Choroid plexus epithelial cell (primary cell): ENCODE measurements at regions not wholly inside any gene's neighbourhood (a gene's known extent, or its start where the extent isn't known, plus 50 kb on each side); places are given as distances from the start of the nearest gene placed in this dataset.

ENCODE experiments used
- DNase-seq: peaks from one replicate; pipeline ENCODE4 v3.0.0-alpha.2; 2010; ENCODE audit warnings: low read depth
- H3K4me3 ChIP-seq: 2 replicates; pipeline ENCODE4 v1.5.1; 2011; ENCODE audit warnings: low read depth, mild to moderate bottlenecking, control low read depth, low read length, moderate library complexity
- CTCF ChIP-seq: conservative IDR thresholded peaks from 2 replicates; pipeline ENCODE4 v1.5.1; 2011; ENCODE audit warnings: low read depth, mild to moderate bottlenecking, control low read depth, inconsistent platforms, low read length, moderate library complexity

- no peak for TF ChIP-seq CTCF
- no peak for DNase-seq
- H3K4me3 ChIP-seq = no peak overlapping the region
These were observed 154.4 kb downstream of the DDX1 start for GRCh38 chr2:15745907-15746702.

- no peak for DNase-seq
- no peak overlapping the region for H3K4me3 ChIP-seq
- TF ChIP-seq CTCF = no peak
These were observed 155.3 kb downstream of the DDX1 start for GRCh38 chr2:15746703-15747550.

GRCh38 chr2:15747603-15748471 is 156.2 kb downstream of the DDX1 start:
- DNase-seq = no peak
- H3K4me3 ChIP-seq = no peak overlapping the region
- TF ChIP-seq CTCF = no peak

- no peak overlapping the region for H3K4me3 ChIP-seq
- peak; percentile 58 for TF ChIP-seq CTCF
- DNase-seq = peak; percentile 51
These were observed 157.2 kb downstream of the DDX1 start for GRCh38 chr2:15748736-15749323.

- no peak for TF ChIP-seq CTCF
- H3K4me3 ChIP-seq = no peak overlapping the region
- DNase-seq = no peak
These were observed 158.1 kb downstream of the DDX1 start for GRCh38 chr2:15749460-15750432.
